ES-I3 (cell line): ENCODE measurements at regions not wholly inside any gene's neighbourhood (a gene's known extent, or its start where the extent isn't known, plus 50 kb on each side); places are given as distances from the start of the nearest gene placed in this dataset.
"Not testable (repeated sequence)": the region's sequence is repeated elsewhere in the genome, so short reads cannot be mapped to it uniquely, and the experiment has no call there.

Source experiments
- H3K36me3 ChIP-seq: 2 replicates; pipeline ENCODE4 v1.6.1; 2013; ENCODE audit warnings: mild to moderate bottlenecking, low read length, control low read depth, moderate library complexity; ENCODE audit not compliant: insufficient read depth
- H3K4me1 ChIP-seq: 2 replicates; pipeline ENCODE4 v1.6.1; 2013; ENCODE audit warnings: mild to moderate bottlenecking, control low read depth, low read length; ENCODE audit not compliant: insufficient read depth
- H3K9ac ChIP-seq: 2 replicates; pipeline ENCODE4 v1.6.1; 2013; ENCODE audit warnings: low read depth, mild to moderate bottlenecking, low read length, moderate library complexity
- H3K9me3 ChIP-seq: 2 replicates; pipeline ENCODE4 v1.6.1; 2013; ENCODE audit warnings: mild to moderate bottlenecking, low read length, moderate library complexity; ENCODE audit not compliant: control insufficient read depth, insufficient read depth

GRCh38 chr10:53690524-53691240, 918.1 kb upstream of the MBL2 start:
- Histone ChIP-seq H3K9me3 (no peaks in the 10 kb centered on the region), H3K4me1 (no peaks in the 10 kb centered on the region), H3K9ac (no peak overlapping the region), H3K36me3 (no peaks in the 10 kb centered on the region)

- H3K4me1 ChIP-seq: no peaks in the 10 kb centered on the region
- no peak overlapping the region for H3K9ac ChIP-seq
- H3K9me3 ChIP-seq: no peaks in the 10 kb centered on the region
- H3K36me3 ChIP-seq: no peaks in the 10 kb centered on the region
Measured at GRCh38 chr10:53687800-53688199, 915.2 kb upstream of the MBL2 start.

- H3K9ac ChIP-seq: no peak overlapping the region
- H3K4me1 ChIP-seq: peaks cover 7% of the 10 kb centered on the region; the same call in 1 of the 2 replicates
- no peaks in the 10 kb centered on the region for H3K9me3 ChIP-seq
- no peaks in the 10 kb centered on the region for H3K36me3 ChIP-seq
Measured at GRCh38 chr10:53682885-53683284, 910.3 kb upstream of the MBL2 start.

GRCh38 chr10:53682458-53682857, 909.9 kb upstream of the MBL2 start:
- Histone ChIP-seq H3K9ac (no peak overlapping the region), H3K36me3 (no peaks in the 10 kb centered on the region), H3K9me3 (no peaks in the 10 kb centered on the region), H3K4me1 (peaks cover 8% of the 10 kb centered on the region; the same call in 1 of the 2 replicates)

- peaks cover 8% of the 10 kb centered on the region; the same call in 1 of the 2 replicates for H3K4me1 ChIP-seq
- no peaks in the 10 kb centered on the region for H3K9me3 ChIP-seq
- H3K9ac ChIP-seq: no peak overlapping the region
- H3K36me3 ChIP-seq: no peaks in the 10 kb centered on the region
Measured at GRCh38 chr10:53679666-53680065, 907.1 kb upstream of the MBL2 start.

GRCh38 chr10:53675177-53675576, 902.6 kb upstream of the MBL2 start:
- Histone ChIP-seq H3K9ac (no peak overlapping the region), H3K9me3 (no peaks in the 10 kb centered on the region), H3K36me3 (no peaks in the 10 kb centered on the region), H3K4me1 (peaks cover 8% of the 10 kb centered on the region; the same call in 1 of the 2 replicates)

GRCh38 chr10:53667063-53667462, 894.5 kb upstream of the MBL2 start:
- Histone ChIP-seq H3K9ac (no peak overlapping the region), H3K36me3 (no peaks in the 10 kb centered on the region), H3K4me1 (peaks cover 4% of the 10 kb centered on the region; the same call in 1 of the 2 replicates), H3K9me3 (peaks cover 14% of the 10 kb centered on the region)

GRCh38 chr10:53664282-53665019, 891.9 kb upstream of the MBL2 start:
- peaks cover 4% of the 10 kb centered on the region; the same call in 1 of the 2 replicates for H3K4me1 ChIP-seq
- H3K36me3 ChIP-seq: no peaks in the 10 kb centered on the region
- no peak overlapping the region for H3K9ac ChIP-seq
- peaks cover 8% of the 10 kb centered on the region for H3K9me3 ChIP-seq

GRCh38 chr10:53650794-53651193, 878.2 kb upstream of the MBL2 start:
- Histone ChIP-seq H3K9me3 (no peaks in the 10 kb centered on the region), H3K9ac (no peak overlapping the region), H3K4me1 (no peaks in the 10 kb centered on the region), H3K36me3 (no peaks in the 10 kb centered on the region)

- not testable (repeated sequence) for H3K9ac ChIP-seq, H3K36me3 ChIP-seq, H3K4me1 ChIP-seq, H3K9me3 ChIP-seq
Measured at GRCh38 chr10:53647221-53647620, 874.6 kb upstream of the MBL2 start.

- Histone ChIP-seq H3K4me1 (no peaks in the 10 kb centered on the region), H3K36me3 (no peaks in the 10 kb centered on the region), H3K9ac (no peak overlapping the region), H3K9me3 (no peaks in the 10 kb centered on the region)
Measured at GRCh38 chr10:53646525-53646924, 873.9 kb upstream of the MBL2 start.

GRCh38 chr10:53645951-53646350, 873.4 kb upstream of the MBL2 start:
- H3K9ac ChIP-seq: no peak overlapping the region
- no peaks in the 10 kb centered on the region for H3K4me1 ChIP-seq
- no peaks in the 10 kb centered on the region for H3K36me3 ChIP-seq
- no peaks in the 10 kb centered on the region for H3K9me3 ChIP-seq

- no peak overlapping the region for H3K9ac ChIP-seq
- no peaks in the 10 kb centered on the region for H3K4me1 ChIP-seq
- H3K36me3 ChIP-seq: no peaks in the 10 kb centered on the region
- H3K9me3 ChIP-seq: no peaks in the 10 kb centered on the region
Measured at GRCh38 chr10:53638006-53638405, 865.4 kb upstream of the MBL2 start.

- no peaks in the 10 kb centered on the region for H3K36me3 ChIP-seq
- H3K9ac ChIP-seq: no peak overlapping the region
- peaks cover 4% of the 10 kb centered on the region; the same call in 1 of the 2 replicates for H3K9me3 ChIP-seq
- H3K4me1 ChIP-seq: no peaks in the 10 kb centered on the region
Measured at GRCh38 chr10:53624722-53625121, 852.1 kb upstream of the MBL2 start.

GRCh38 chr10:53622201-53622600, 849.6 kb upstream of the MBL2 start:
- Histone ChIP-seq H3K36me3 (no peaks in the 10 kb centered on the region; the same call in 1 of the 2 replicates), H3K9ac (no peak overlapping the region), H3K4me1 (no peaks in the 10 kb centered on the region), H3K9me3 (peaks cover 3% of the 10 kb centered on the region; the same call in 1 of the 2 replicates)
